ENCODE measurements at regions not wholly inside any gene's neighbourhood (a gene's known extent, or its start where the extent isn't known, plus 50 kb on each side); places are given as distances from the start of the nearest gene placed in this dataset.

DNA sequence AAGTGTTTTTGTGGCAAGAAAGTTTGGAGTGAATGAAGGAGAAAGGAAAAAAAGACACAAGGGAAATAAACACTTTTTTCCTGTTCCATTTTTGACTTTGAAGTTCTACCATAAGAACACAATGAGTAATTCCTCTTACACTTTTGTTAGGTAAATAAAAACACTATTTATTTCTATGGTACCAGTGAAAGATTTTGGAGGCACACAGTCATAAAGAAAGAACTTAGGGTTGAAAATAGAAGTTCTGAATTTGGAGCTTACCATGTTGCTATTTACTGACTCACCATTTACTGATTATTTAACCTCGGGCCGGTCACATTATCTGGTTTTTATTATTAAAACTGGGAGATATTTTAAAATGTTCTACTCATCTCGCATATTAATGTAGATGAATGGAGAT, 367.8 kb downstream of the TLE1 start:
- no peak for TF ChIP-seq POLR2AphosphoS5 (IDR thresholded peaks at IDR 0.05; ENCODE audit: borderline replicate concordance, low read depth, low read length)
- TF ChIP-seq EZH2 (IDR thresholded peaks at IDR 0.05), result no peak
